ENCODE measurements at regions not wholly inside any gene's neighbourhood (a gene's known extent, or its start where the extent isn't known, plus 50 kb on each side); places are given as distances from the start of the nearest gene placed in this dataset.
"Not testable (repeated sequence)": the region's sequence is repeated elsewhere in the genome, so short reads cannot be mapped to it uniquely, and the experiment has no call there.

DNA sequence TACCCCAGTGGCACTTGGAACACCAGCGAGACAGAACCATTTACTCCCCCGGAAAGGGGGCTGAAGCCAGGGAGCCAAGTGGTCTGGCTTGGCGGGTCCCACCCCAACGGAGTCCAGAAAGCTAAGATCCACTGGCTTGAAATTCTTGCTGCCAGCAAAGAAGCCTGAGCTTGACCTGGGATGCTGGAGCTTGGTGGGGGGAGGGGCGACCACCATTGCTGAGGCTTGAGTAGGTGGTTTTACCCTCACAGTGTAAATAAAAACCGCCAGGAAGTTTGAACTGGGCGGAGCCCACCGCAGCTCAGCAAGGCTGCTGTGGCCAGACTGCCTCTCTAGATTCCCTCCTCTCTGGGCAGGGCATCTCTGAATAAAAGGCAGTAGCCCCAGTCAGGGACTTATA, 62.8 kb downstream of the RPS24 start:
- not testable (repeated sequence) for H3K9me3 ChIP-seq (ENCODE audit: control insufficient read depth in 2 of 2, insufficient read depth in 1 of 2, low read depth in 1 of 2, low read length in 1 of 2)

DNA sequence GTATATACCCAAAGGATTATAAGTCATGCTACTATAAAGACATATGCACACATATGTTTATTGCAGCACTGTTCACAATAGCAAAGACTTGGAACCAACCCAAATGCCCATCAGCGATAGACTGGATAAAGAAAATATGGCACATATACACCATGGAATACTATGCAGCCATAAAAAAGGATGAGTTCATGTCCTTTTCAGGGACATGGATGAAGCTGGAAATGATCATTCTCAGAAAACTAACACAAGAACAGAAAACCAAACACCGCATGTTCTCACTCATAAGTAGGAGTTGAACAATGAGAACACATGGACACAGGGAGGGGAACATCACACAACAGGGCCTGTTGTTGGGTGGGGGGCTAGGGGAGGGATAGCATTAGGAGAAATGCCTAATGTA, 68.9 kb downstream of the RPS24 start:
- not testable (repeated sequence) for H3K4me3 ChIP-seq (ENCODE audit: low read depth in 1 of 3, low read length in 3 of 3); FAIRE-seq; H3K27ac ChIP-seq (ENCODE audit: low read depth in 1 of 3, low read length in 2 of 3); H3K9me3 ChIP-seq (ENCODE audit: control insufficient read depth in 2 of 2, insufficient read depth in 1 of 2, low read depth in 1 of 2, low read length in 1 of 2); H3K27me3 ChIP-seq (ENCODE audit: control insufficient read depth in 3 of 3, insufficient read depth in 3 of 3, low read length in 3 of 3); H3K4me1 ChIP-seq (ENCODE audit: control insufficient read depth in 3 of 3, insufficient read depth in 2 of 3, low read depth in 1 of 3, low read length in 2 of 3); H3K36me3 ChIP-seq (ENCODE audit: control insufficient read depth in 3 of 3, insufficient read depth in 2 of 3, low read depth in 1 of 3, low read length in 3 of 3); DNase-seq
- 92 to 95% (median 94%) methylated on average over 2 of the region's 2 CpGs for WGBS, 3 donors

More for the DNA sequence above, 62.8 kb downstream of the RPS24 start:
- not testable (repeated sequence) for DNase-seq; H3K36me3 ChIP-seq (ENCODE audit: control insufficient read depth in 3 of 3, insufficient read depth in 2 of 3, low read depth in 1 of 3, low read length in 3 of 3); FAIRE-seq; H3K4me3 ChIP-seq (ENCODE audit: low read depth in 1 of 3, low read length in 3 of 3); H3K27me3 ChIP-seq (ENCODE audit: control insufficient read depth in 3 of 3, insufficient read depth in 3 of 3, low read length in 3 of 3); H3K4me1 ChIP-seq (ENCODE audit: control insufficient read depth in 3 of 3, insufficient read depth in 2 of 3, low read depth in 1 of 3, low read length in 2 of 3); H3K27ac ChIP-seq (ENCODE audit: low read depth in 1 of 3, low read length in 2 of 3)
- 49 to 58% (median 49%) methylated on average over 8 of the region's 8 CpGs for WGBS, 3 donors

DNA sequence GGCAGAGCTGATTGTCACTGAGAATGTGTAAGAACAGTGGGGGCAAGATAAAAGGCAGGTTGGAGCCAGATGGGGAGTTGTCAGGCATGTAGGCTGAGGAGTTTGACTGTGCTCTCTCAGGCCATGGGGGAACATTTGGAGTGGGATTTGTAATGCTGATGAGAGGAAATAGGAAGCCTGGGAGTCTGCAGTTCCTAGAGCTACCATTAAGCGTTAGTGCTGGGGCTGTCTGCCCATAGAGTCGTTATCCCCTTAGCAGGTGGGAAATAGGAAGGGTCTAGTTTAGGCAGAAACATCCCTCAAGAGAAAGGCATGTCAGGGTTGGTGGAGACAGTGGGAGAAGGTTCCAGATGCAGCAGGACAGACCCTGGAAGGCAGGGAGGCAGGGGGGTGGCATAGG, 75.5 kb downstream of the RPS24 start:
- Histone ChIP-seq H3K27ac (ENCODE audit: low read depth in 1 of 3, low read length in 2 of 3) (no peak overlapping the region), H3K36me3 (ENCODE audit: control insufficient read depth in 3 of 3, insufficient read depth in 2 of 3, low read depth in 1 of 3, low read length in 3 of 3) (no peaks in the 10 kb centered on the region), H3K27me3 (ENCODE audit: control insufficient read depth in 3 of 3, insufficient read depth in 3 of 3, low read length in 3 of 3) (peaks cover 0 to 3% (median 0%) of the 10 kb centered on the region in 3 donors), H3K4me3 (ENCODE audit: low read depth in 1 of 3, low read length in 3 of 3) (no peak overlapping the region), H3K9me3 (ENCODE audit: control insufficient read depth in 2 of 2, insufficient read depth in 1 of 2, low read depth in 1 of 2, low read length in 1 of 2) (peaks cover 0 to 5% of the 10 kb centered on the region in 2 donors), H3K4me1 (ENCODE audit: control insufficient read depth in 3 of 3, insufficient read depth in 2 of 3, low read depth in 1 of 3, low read length in 2 of 3) (no peaks in the 10 kb centered on the region)
- 29 to 36% (median 29%) methylated on average over 2 of the region's 2 CpGs for WGBS, 3 donors
- DNase-seq (no peak), FAIRE-seq (no peak)

DNA sequence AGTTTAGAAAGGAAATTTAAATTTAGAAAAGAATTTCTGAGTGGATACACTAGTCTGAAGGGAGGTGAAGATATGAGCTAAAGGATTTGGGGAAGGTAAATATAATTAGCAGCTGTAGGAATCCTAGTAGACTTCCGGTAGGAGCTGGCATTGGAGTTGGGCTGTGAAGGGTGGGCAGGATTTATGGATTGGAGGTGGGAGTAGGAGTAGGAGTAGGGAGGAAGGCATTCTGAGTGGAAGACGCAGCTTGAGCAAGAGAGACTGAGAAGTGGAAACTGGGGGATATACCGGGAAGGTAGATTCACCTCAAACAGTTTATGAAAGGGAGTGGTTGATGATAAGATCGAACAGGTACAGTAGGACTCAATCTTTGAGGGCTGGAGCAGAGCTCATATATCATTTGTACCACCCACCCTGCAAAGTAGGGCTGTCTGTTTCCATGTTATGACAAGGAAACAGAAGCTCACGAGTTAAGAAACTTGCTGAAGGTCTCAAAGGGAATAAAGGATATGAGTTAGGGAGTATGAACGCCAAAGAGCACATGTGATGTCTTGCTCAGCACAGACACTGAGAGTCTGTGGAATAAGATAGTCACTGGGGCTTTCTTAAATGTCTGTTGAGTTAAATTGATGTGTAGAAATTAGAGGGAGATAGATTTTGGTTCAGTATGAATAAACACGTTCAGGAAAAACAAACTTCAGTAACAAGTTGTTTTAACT, 81.6 kb downstream of the RPS24 start:
- no peaks in the 10 kb centered on the region for H3K9me3 ChIP-seq (ENCODE audit: control insufficient read depth in 2 of 2, insufficient read depth in 1 of 2, low read depth in 1 of 2, low read length in 1 of 2)
- H3K4me1 ChIP-seq (ENCODE audit: control insufficient read depth in 3 of 3, insufficient read depth in 2 of 3, low read depth in 1 of 3, low read length in 2 of 3), result no peaks in the 10 kb centered on the region
- no peak overlapping the region for H3K4me3 ChIP-seq (ENCODE audit: low read depth in 1 of 3, low read length in 3 of 3)
- no peaks in the 10 kb centered on the region for H3K36me3 ChIP-seq (ENCODE audit: control insufficient read depth in 3 of 3, insufficient read depth in 2 of 3, low read depth in 1 of 3, low read length in 3 of 3)
- WGBS, 3 donors, result 34 to 46% (median 37%) methylated on average over 7 of the region's 7 CpGs
- H3K27ac ChIP-seq (ENCODE audit: low read depth in 1 of 3, low read length in 2 of 3), result no peak overlapping the region
- FAIRE-seq, result no peak
- H3K27me3 ChIP-seq (ENCODE audit: control insufficient read depth in 3 of 3, insufficient read depth in 3 of 3, low read length in 3 of 3), result peaks cover 0 to 5% (median 3%) of the 10 kb centered on the region in 3 donors
- DNase-seq, result no peak

DNA sequence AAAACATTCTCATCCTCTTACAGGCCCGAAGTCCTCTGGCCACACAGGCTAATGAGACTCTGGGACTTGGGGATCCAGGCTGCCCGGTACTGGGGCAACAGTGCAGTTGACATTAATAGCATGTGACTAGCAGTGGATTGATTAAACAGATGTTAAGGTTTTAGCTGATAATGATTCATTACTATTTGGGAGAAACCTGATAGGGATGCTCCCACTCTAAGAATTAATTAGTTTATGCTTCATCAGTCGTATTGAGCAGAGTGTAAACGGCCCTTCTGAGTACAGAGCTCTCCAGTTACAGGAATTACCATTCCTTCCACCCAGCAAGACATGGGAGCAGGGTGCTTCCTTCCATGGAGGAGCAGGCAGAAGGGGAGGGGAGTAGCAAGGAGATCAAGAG, 82.7 kb downstream of the RPS24 start:
- WGBS, 3 donors, result 72 to 77% (median 74%) methylated on average over 4 of the region's 4 CpGs
- Histone ChIP-seq H3K27ac (ENCODE audit: low read depth in 1 of 3, low read length in 2 of 3) (no peak overlapping the region), H3K4me3 (ENCODE audit: low read depth in 1 of 3, low read length in 3 of 3) (no peak overlapping the region), H3K27me3 (ENCODE audit: control insufficient read depth in 3 of 3, insufficient read depth in 3 of 3, low read length in 3 of 3) (peaks cover 0 to 5% (median 3%) of the 10 kb centered on the region in 3 donors), H3K36me3 (ENCODE audit: control insufficient read depth in 3 of 3, insufficient read depth in 2 of 3, low read depth in 1 of 3, low read length in 3 of 3) (no peaks in the 10 kb centered on the region), H3K9me3 (ENCODE audit: control insufficient read depth in 2 of 2, insufficient read depth in 1 of 2, low read depth in 1 of 2, low read length in 1 of 2) (no peaks in the 10 kb centered on the region), H3K4me1 (ENCODE audit: control insufficient read depth in 3 of 3, insufficient read depth in 2 of 3, low read depth in 1 of 3, low read length in 2 of 3) (no peaks in the 10 kb centered on the region)
- FAIRE-seq (no peak), DNase-seq (no peak)

DNA sequence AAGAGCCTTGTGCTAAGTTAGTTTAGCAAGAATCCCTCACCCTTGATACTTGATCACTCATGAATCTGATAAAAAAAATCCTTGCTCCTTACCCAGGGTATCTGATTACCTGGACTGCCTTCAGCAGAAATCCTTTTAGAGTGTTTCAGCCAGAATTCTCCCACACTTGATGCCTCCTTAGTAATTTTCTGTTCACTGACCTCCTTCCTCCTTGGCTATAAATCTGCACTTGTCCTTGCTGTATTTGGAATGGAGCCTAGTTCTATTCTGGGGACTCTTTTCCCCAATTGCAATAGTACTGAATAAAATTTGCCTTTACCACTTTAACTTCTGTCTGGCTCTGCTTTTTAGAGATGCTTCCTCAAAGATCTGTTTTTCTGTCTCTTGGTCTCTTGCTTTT, 84.9 kb downstream of the RPS24 start:
- DNase-seq (no peak), FAIRE-seq (no peak)
- Histone ChIP-seq H3K4me3 (ENCODE audit: low read depth in 1 of 3, low read length in 3 of 3) (no peak overlapping the region), H3K36me3 (ENCODE audit: control insufficient read depth in 3 of 3, insufficient read depth in 2 of 3, low read depth in 1 of 3, low read length in 3 of 3) (no peaks in the 10 kb centered on the region), H3K27me3 (ENCODE audit: control insufficient read depth in 3 of 3, insufficient read depth in 3 of 3, low read length in 3 of 3) (peaks cover 0 to 5% (median 3%) of the 10 kb centered on the region in 3 donors), H3K9me3 (ENCODE audit: control insufficient read depth in 2 of 2, insufficient read depth in 1 of 2, low read depth in 1 of 2, low read length in 1 of 2) (peaks cover 0 to 6% of the 10 kb centered on the region in 2 donors), H3K4me1 (ENCODE audit: control insufficient read depth in 3 of 3, insufficient read depth in 2 of 3, low read depth in 1 of 3, low read length in 2 of 3) (no peaks in the 10 kb centered on the region), H3K27ac (ENCODE audit: low read depth in 1 of 3, low read length in 2 of 3) (no peak overlapping the region)

DNA sequence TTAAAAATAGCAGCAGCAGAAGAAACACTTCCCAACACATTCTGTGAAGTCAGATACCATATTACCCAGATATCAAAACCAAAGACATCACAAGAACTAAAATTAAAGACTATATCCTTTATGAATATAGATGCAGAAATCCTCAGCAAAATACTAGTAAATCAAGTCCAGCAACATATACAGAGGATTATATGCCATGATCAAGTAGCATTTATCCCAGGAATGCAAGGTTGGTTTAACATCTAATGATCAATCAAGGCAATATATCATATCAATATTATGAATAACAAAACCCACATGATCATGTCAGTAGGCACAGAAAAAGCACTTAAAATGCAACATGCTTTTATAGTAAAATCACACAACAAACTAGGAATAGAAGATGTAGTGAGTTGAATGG, 88.1 kb downstream of the RPS24 start:
- Histone ChIP-seq H3K27me3 (ENCODE audit: control insufficient read depth in 3 of 3, insufficient read depth in 3 of 3, low read length in 3 of 3) (peaks cover 0 to 2% (median 0%) of the 10 kb centered on the region in 3 donors), H3K4me3 (ENCODE audit: low read depth in 1 of 3, low read length in 3 of 3) (no peak overlapping the region), H3K27ac (ENCODE audit: low read depth in 1 of 3, low read length in 2 of 3) (no peak overlapping the region), H3K9me3 (ENCODE audit: control insufficient read depth in 2 of 2, insufficient read depth in 1 of 2, low read depth in 1 of 2, low read length in 1 of 2) (peaks cover 0 to 7% of the 10 kb centered on the region in 2 donors), H3K4me1 (ENCODE audit: control insufficient read depth in 3 of 3, insufficient read depth in 2 of 3, low read depth in 1 of 3, low read length in 2 of 3) (no peaks in the 10 kb centered on the region), H3K36me3 (ENCODE audit: control insufficient read depth in 3 of 3, insufficient read depth in 2 of 3, low read depth in 1 of 3, low read length in 3 of 3) (no peaks in the 10 kb centered on the region)
- FAIRE-seq (no peak), DNase-seq (no peak)

DNA sequence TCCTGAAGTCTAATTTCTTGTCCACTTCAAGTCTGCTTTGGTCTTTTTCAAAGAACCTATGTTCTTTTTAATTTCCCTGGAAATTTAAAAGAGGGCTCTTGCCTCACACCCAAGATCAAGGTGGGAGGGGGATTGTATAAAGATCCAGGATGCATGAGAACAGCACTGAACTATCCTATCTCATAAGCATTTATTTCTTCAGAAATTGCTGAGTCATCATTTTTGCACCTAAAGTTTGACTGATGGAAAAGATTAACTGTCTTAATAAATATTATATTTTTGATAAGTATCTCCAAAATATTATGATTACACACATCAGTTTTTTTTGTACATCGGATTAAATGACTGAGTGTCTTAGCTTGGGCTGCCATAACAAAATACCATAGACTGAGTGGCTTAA, 90.5 kb downstream of the RPS24 start:
- H3K4me1 ChIP-seq (ENCODE audit: control insufficient read depth in 3 of 3, insufficient read depth in 2 of 3, low read depth in 1 of 3, low read length in 2 of 3), result no peaks in the 10 kb centered on the region
- FAIRE-seq, result no peak
- H3K9me3 ChIP-seq (ENCODE audit: control insufficient read depth in 2 of 2, insufficient read depth in 1 of 2, low read depth in 1 of 2, low read length in 1 of 2), result peaks cover 0 to 7% of the 10 kb centered on the region in 2 donors
- H3K4me3 ChIP-seq (ENCODE audit: low read depth in 1 of 3, low read length in 3 of 3), result no peak overlapping the region
- no peaks in the 10 kb centered on the region for H3K27me3 ChIP-seq (ENCODE audit: control insufficient read depth in 3 of 3, insufficient read depth in 3 of 3, low read length in 3 of 3)
- no peak for DNase-seq
- WGBS, 3 donors, result 79 to 88% (median 85%) methylated on average over 1 of the region's 1 CpG
- no peak overlapping the region for H3K27ac ChIP-seq (ENCODE audit: low read depth in 1 of 3, low read length in 2 of 3)
- no peaks in the 10 kb centered on the region for H3K36me3 ChIP-seq (ENCODE audit: control insufficient read depth in 3 of 3, insufficient read depth in 2 of 3, low read depth in 1 of 3, low read length in 3 of 3)

DNA sequence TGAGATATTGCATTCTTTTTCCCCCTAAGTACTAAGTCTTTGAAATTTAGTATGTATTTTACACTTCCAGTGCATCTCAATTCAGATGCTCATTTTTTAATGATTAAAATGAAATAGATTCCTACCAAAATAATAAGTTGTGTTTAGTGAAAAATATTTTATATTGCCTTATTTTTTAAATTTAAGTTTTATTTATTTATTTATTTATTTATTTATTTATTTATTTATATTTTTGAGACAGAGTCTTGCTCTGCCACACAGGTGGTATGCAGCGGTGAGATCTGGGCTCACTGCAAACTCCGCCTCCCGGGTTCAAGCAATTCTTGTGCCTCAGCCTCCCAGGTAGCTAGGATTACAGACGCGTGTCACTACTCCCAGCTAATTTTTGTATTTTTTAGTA, 95.5 kb downstream of the RPS24 start:
- DNase-seq (no peak), FAIRE-seq (no peak)
- Histone ChIP-seq H3K36me3 (ENCODE audit: control insufficient read depth in 3 of 3, insufficient read depth in 2 of 3, low read depth in 1 of 3, low read length in 3 of 3) (no peaks in the 10 kb centered on the region), H3K27me3 (ENCODE audit: control insufficient read depth in 3 of 3, insufficient read depth in 3 of 3, low read length in 3 of 3) (no peaks in the 10 kb centered on the region), H3K9me3 (ENCODE audit: control insufficient read depth in 2 of 2, insufficient read depth in 1 of 2, low read depth in 1 of 2, low read length in 1 of 2) (no peaks in the 10 kb centered on the region), H3K4me3 (ENCODE audit: low read depth in 1 of 3, low read length in 3 of 3) (no peak overlapping the region), H3K4me1 (ENCODE audit: control insufficient read depth in 3 of 3, insufficient read depth in 2 of 3, low read depth in 1 of 3, low read length in 2 of 3) (no peaks in the 10 kb centered on the region), H3K27ac (ENCODE audit: low read depth in 1 of 3, low read length in 2 of 3) (no peak overlapping the region)
- 94 to 97% (median 95%) methylated on average over 5 of the region's 5 CpGs for WGBS, 3 donors
